GM21825 (cell line): ENCODE measurements at regions not wholly inside any gene's neighbourhood (a gene's known extent, or its start where the extent isn't known, plus 50 kb on each side); places are given as distances from the start of the nearest gene placed in this dataset.

Source experiments
- ATAC-seq: cut with Tn5 transposase; IDR thresholded peaks from one replicate; pipeline ENCODE4 v1.9.1; 2021; ENCODE audit warnings: mild to moderate bottlenecking, moderate library complexity; ENCODE audit not compliant: unreplicated experiment

GRCh38 chr3:124230998-124231397, 239.1 kb upstream of the ROPN1 start:
- no peak for ATAC-seq

- no peak for ATAC-seq
Measured at GRCh38 chr3:124234852-124235252, 242.9 kb upstream of the ROPN1 start.

GRCh38 chr3:124235446-124235845, 243.5 kb upstream of the ROPN1 start:
- no peak for ATAC-seq

- ATAC-seq = no peak
Measured at GRCh38 chr3:124243177-124243859, 251.4 kb upstream of the ROPN1 start.

- ATAC-seq = no peak
Measured at GRCh38 chr3:124246376-124246775, 254.5 kb upstream of the ROPN1 start.

- no peak for ATAC-seq
Measured at GRCh38 chr3:124246949-124247348, 255.0 kb upstream of the ROPN1 start.

GRCh38 chr3:124248471-124249028, 256.6 kb upstream of the ROPN1 start:
- no peak for ATAC-seq

GRCh38 chr3:124249038-124249437, 257.1 kb upstream of the ROPN1 start:
- ATAC-seq = no peak

- ATAC-seq = no peak
Measured at GRCh38 chr3:124250053-124250452, 258.1 kb upstream of the ROPN1 start.

GRCh38 chr3:124256156-124256555, 264.2 kb upstream of the ROPN1 start:
- ATAC-seq = no peak

- ATAC-seq = no peak
Measured at GRCh38 chr3:124256599-124256998, 264.7 kb upstream of the ROPN1 start.

GRCh38 chr3:124257336-124257864, 265.5 kb upstream of the ROPN1 start:
- ATAC-seq = no peak

GRCh38 chr3:124258057-124258500, 266.2 kb upstream of the ROPN1 start:
- no peak for ATAC-seq

GRCh38 chr3:124260206-124260915, 268.4 kb upstream of the ROPN1 start:
- ATAC-seq = no peak

GRCh38 chr3:124261306-124261705, 269.4 kb upstream of the ROPN1 start:
- ATAC-seq = no peak

GRCh38 chr3:124263168-124263567, 271.2 kb upstream of the ROPN1 start:
- ATAC-seq = no peak

- ATAC-seq = no peak
Measured at GRCh38 chr3:124264346-124264745, 272.4 kb upstream of the ROPN1 start.

GRCh38 chr3:124266487-124266886, 274.6 kb upstream of the ROPN1 start:
- ATAC-seq = no peak

GRCh38 chr3:124267406-124267805, 275.5 kb upstream of the ROPN1 start:
- no peak for ATAC-seq

- no peak for ATAC-seq
Measured at GRCh38 chr3:124268355-124268754, 276.4 kb upstream of the ROPN1 start.

GRCh38 chr3:124269619-124270018, 277.7 kb upstream of the ROPN1 start:
- ATAC-seq = no peak

GRCh38 chr3:124272605-124273151, 280.8 kb upstream of the ROPN1 start:
- no peak for ATAC-seq
